Activated B cell treated with CpG ODN at 0.5 μM for 24 hours (primary cell): ENCODE measurements at regions not wholly inside any gene's neighbourhood (a gene's known extent, or its start where the extent isn't known, plus 50 kb on each side); places are given as distances from the start of the nearest gene placed in this dataset.

Source experiments
- ATAC-seq: fragments of 200-7000 bp; cut with Tn5 transposase; one replicate; pipeline ENCODE4 v1.10.0; 2021; ENCODE audit warnings: low read depth, mild to moderate bottlenecking, moderate library complexity
- CTCF ChIA-PET: fragments of 350-600 bp; sonication (Branson Sonifier 250); formaldehyde crosslinking; loops from one replicate; lab custom pipeline; 2021; ENCODE audit warnings: antibody characterized with exemption; lab: Charles Lee
- POLR2A ChIA-PET: fragments of 350-600 bp; sonication (Branson Sonifier 250); formaldehyde crosslinking; loops from one replicate; lab custom pipeline; 2021; ENCODE audit warnings: antibody characterized with exemption; lab: Charles Lee
- DNase-seq: peaks from one replicate; pipeline ENCODE4 v3.0.0; 2022
- H3K27ac Mint-ChIP-seq: one replicate; pipeline ENCODE4 v1.8.0; 2020; ENCODE audit warnings: mixed read lengths
- H3K27me3 Mint-ChIP-seq: one replicate; pipeline ENCODE4 v1.8.0; 2021; ENCODE audit warnings: mixed read lengths
- H3K36me3 Mint-ChIP-seq: one replicate; pipeline ENCODE4 v1.8.0; 2021; ENCODE audit warnings: low read depth, mixed read lengths
- H3K4me1 Mint-ChIP-seq: one replicate; pipeline ENCODE4 v1.8.0; 2021; ENCODE audit warnings: mixed read lengths
- H3K4me3 Mint-ChIP-seq: one replicate; pipeline ENCODE4 v1.8.0; 2020; ENCODE audit warnings: mild to moderate bottlenecking, mixed read lengths
- H3K9me3 Mint-ChIP-seq: one replicate; pipeline ENCODE4 v1.8.0; 2020; ENCODE audit warnings: mixed read lengths
- intact Hi-C: fragments of 100-400 bp; cut with micrococcal nuclease; formaldehyde crosslinking; loops from one replicate; pipeline ENCODE4 v1.15.1; 2024
- TF ChIP-seq, protein P1 (sequence below): fragments of 200-600 bp; IDR thresholded peaks from one replicate; pipeline ENCODE4 v1.8.0; 2022; ENCODE audit warnings: antibody characterized with exemption, mild to moderate bottlenecking

GRCh38 chr10:33385686-33386085, 51.2 kb upstream of the NRP1 start:
- ATAC-seq (no peak), DNase-seq (no peak)
- Mint-ChIP-seq H3K36me3 (no peaks in the 10 kb centered on the region), H3K27ac (no peak overlapping the region), H3K27me3 (peaks cover 1% of the 10 kb centered on the region), H3K9me3 (no peaks in the 10 kb centered on the region), H3K4me1 (no peaks in the 10 kb centered on the region), H3K4me3 (no peak overlapping the region)
- TF ChIP-seq, protein P1, sequence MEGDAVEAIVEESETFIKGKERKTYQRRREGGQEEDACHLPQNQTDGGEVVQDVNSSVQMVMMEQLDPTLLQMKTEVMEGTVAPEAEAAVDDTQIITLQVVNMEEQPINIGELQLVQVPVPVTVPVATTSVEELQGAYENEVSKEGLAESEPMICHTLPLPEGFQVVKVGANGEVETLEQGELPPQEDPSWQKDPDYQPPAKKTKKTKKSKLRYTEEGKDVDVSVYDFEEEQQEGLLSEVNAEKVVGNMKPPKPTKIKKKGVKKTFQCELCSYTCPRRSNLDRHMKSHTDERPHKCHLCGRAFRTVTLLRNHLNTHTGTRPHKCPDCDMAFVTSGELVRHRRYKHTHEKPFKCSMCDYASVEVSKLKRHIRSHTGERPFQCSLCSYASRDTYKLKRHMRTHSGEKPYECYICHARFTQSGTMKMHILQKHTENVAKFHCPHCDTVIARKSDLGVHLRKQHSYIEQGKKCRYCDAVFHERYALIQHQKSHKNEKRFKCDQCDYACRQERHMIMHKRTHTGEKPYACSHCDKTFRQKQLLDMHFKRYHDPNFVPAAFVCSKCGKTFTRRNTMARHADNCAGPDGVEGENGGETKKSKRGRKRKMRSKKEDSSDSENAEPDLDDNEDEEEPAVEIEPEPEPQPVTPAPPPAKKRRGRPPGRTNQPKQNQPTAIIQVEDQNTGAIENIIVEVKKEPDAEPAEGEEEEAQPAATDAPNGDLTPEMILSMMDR = no peak
- intact Hi-C loops = no loop called here
- CTCF ChIA-PET = no interaction called here
- POLR2A ChIA-PET = no interaction called here

GRCh38 chr10:33385015-33385414, 50.5 kb upstream of the NRP1 start:
- H3K4me3 Mint-ChIP-seq = no peak overlapping the region
- ATAC-seq (no peak), DNase-seq (no peak)
- no peaks in the 10 kb centered on the region for H3K9me3 Mint-ChIP-seq
- TF ChIP-seq, protein P1 = no peak
- H3K27me3 Mint-ChIP-seq = no peaks in the 10 kb centered on the region
- ChIA-PET CTCF (no interaction called here), POLR2A (no interaction called here)
- no peak overlapping the region for H3K27ac Mint-ChIP-seq
- H3K4me1 Mint-ChIP-seq = no peaks in the 10 kb centered on the region
- intact Hi-C loops = no loop called here
- no peaks in the 10 kb centered on the region for H3K36me3 Mint-ChIP-seq
